NCI-H1930 (cell line): ENCODE measurements at regions not wholly inside any gene's neighbourhood (a gene's known extent, or its start where the extent isn't known, plus 50 kb on each side); places are given as distances from the start of the nearest gene placed in this dataset.

Experiments used
- DNase-seq, 2 experiments: peaks; one replicate each; lab custom pipeline; 2025; lab: John Stamatoyannopoulos, UW

- DNase-seq: no peak
These were observed 212.1 kb upstream of the SOX4 start for GRCh38 chr6:21381331-21381963.

GRCh38 chr6:21382821-21383449 lies 210.6 kb upstream of the SOX4 start:
- no peak for DNase-seq

GRCh38 chr6:21383450-21384085 lies 210.0 kb upstream of the SOX4 start:
- no peak for DNase-seq

- no peak for DNase-seq
These were observed 209.3 kb upstream of the SOX4 start for GRCh38 chr6:21384216-21384615.

GRCh38 chr6:21386744-21387143 lies 206.8 kb upstream of the SOX4 start:
- no peak for DNase-seq

GRCh38 chr6:21390532-21391213 lies 202.9 kb upstream of the SOX4 start:
- DNase-seq: no peak

GRCh38 chr6:21392177-21392576 lies 201.4 kb upstream of the SOX4 start:
- DNase-seq: no peak

GRCh38 chr6:21393441-21394165 lies 199.9 kb upstream of the SOX4 start:
- DNase-seq: no peak

- DNase-seq: no peak
These were observed 198.4 kb upstream of the SOX4 start for GRCh38 chr6:21395121-21395520.

GRCh38 chr6:21396313-21396712 lies 197.2 kb upstream of the SOX4 start:
- no peak for DNase-seq

GRCh38 chr6:21398741-21399325 lies 194.7 kb upstream of the SOX4 start:
- no peak for DNase-seq

- DNase-seq: no peak
These were observed 191.2 kb upstream of the SOX4 start for GRCh38 chr6:21402368-21402767.

GRCh38 chr6:21404577-21404976 lies 189.0 kb upstream of the SOX4 start:
- DNase-seq: no peak

GRCh38 chr6:21406316-21406715 lies 187.2 kb upstream of the SOX4 start:
- no peak for DNase-seq

GRCh38 chr6:21409231-21409630 lies 184.3 kb upstream of the SOX4 start:
- DNase-seq: no peak

GRCh38 chr6:21413428-21413827 lies 180.1 kb upstream of the SOX4 start:
- DNase-seq: no peak

GRCh38 chr6:21414065-21414464 lies 179.5 kb upstream of the SOX4 start:
- peak in 1 of 2 experiments; percentile 29 for DNase-seq

- no peak for DNase-seq
These were observed 173.2 kb upstream of the SOX4 start for GRCh38 chr6:21420146-21420878.

- no peak for DNase-seq
These were observed 172.6 kb upstream of the SOX4 start for GRCh38 chr6:21420926-21421325.

- no peak for DNase-seq
These were observed 170.3 kb upstream of the SOX4 start for GRCh38 chr6:21423106-21423854.
